Hepatocyte (in vitro differentiated cells): ENCODE measurements at regions not wholly inside any gene's neighbourhood (a gene's known extent, or its start where the extent isn't known, plus 50 kb on each side); places are given as distances from the start of the nearest gene placed in this dataset.

Source experiments
- DNase-seq: peaks from one replicate; pipeline ENCODE4 v3.0.0-alpha.2; 2016; ENCODE audit warnings: low spot score
- H2AFZ ChIP-seq: fragments of 200-600 bp; sonication (generic); 2 replicates; pipeline ENCODE4 v1.6.0; 2016; ENCODE audit warnings: antibody characterized with exemption, mild to moderate bottlenecking
- H3K27ac ChIP-seq: fragments of 200-600 bp; sonication (generic); 2 replicates; pipeline ENCODE4 v1.5.1; 2016; ENCODE audit warnings: mild to moderate bottlenecking
- H3K27me3 ChIP-seq: fragments of 200-600 bp; sonication (generic); 2 replicates; pipeline ENCODE4 v1.6.1; 2016
- H3K36me3 ChIP-seq: fragments of 200-600 bp; sonication (generic); replicated peaks from 2 replicates; pipeline ENCODE4 v1.5.1; 2016; ENCODE audit warnings: low read depth; ENCODE audit not compliant: insufficient read depth
- H3K4me1 ChIP-seq: fragments of 200-600 bp; sonication (generic); 2 replicates; pipeline ENCODE4 v1.5.1; 2016; ENCODE audit warnings: mild to moderate bottlenecking, moderate library complexity; ENCODE audit not compliant: insufficient read depth
- H3K4me2 ChIP-seq: fragments of 200-600 bp; sonication (generic); 2 replicates; pipeline ENCODE4 v1.6.0; 2016
- H3K4me3 ChIP-seq: fragments of 200-600 bp; sonication (generic); 2 replicates; pipeline ENCODE4 v1.5.1; 2016; ENCODE audit warnings: mild to moderate bottlenecking
- H3K79me2 ChIP-seq: fragments of 200-600 bp; sonication (generic); 2 replicates; pipeline ENCODE4 v1.6.0; 2017; ENCODE audit warnings: mild to moderate bottlenecking
- H3K9me2 ChIP-seq: fragments of 200-600 bp; sonication (generic); replicated peaks from 2 replicates; pipeline ENCODE4 v1.6.0; 2017; ENCODE audit warnings: mild to moderate bottlenecking; ENCODE audit not compliant: insufficient read depth
- H3K9me3 ChIP-seq: fragments of 200-600 bp; sonication (generic); 2 replicates; pipeline ENCODE4 v1.5.1; 2016; ENCODE audit warnings: low read depth, mild to moderate bottlenecking
- H4K20me1 ChIP-seq: fragments of 200-600 bp; sonication (generic); 2 replicates; pipeline ENCODE4 v1.6.0; 2016; ENCODE audit warnings: mild to moderate bottlenecking; ENCODE audit not compliant: insufficient read depth, poor library complexity, severe bottlenecking
- CTCF ChIP-seq: fragments of 200-600 bp; sonication (generic); IDR thresholded peaks from 2 replicates; pipeline ENCODE4 v1.5.1; 2016; ENCODE audit warnings: antibody characterized with exemption, mild to moderate bottlenecking; ENCODE audit not compliant: poor library complexity
- EZH2 ChIP-seq: fragments of 200-600 bp; sonication (generic); IDR thresholded peaks from 2 replicates; pipeline ENCODE4 v1.6.1; 2016; ENCODE audit warnings: antibody characterized with exemption, mild to moderate bottlenecking, borderline replicate concordance
- EZH2phosphoT487 ChIP-seq: fragments of 200-600 bp; sonication (generic); IDR thresholded peaks from one replicate; pipeline ENCODE4 v1.6.1; 2018; ENCODE audit warnings: antibody characterized with exemption, mild to moderate bottlenecking, low read depth, moderate library complexity; ENCODE audit not compliant: unreplicated experiment, severe bottlenecking
- whole genome bisulfite sequencing: methylation state at CpG from one replicate; pipeline ENCODE4 v1.1.6; 2016; ENCODE audit warnings: low lambda C conversion rate; ENCODE audit errors: missing lambda C conversion rate; 5-methylcytosine and 5-hydroxymethylcytosine counted together

- WGBS: 85% methylated on average over 6 of the region's 6 CpGs
- Histone ChIP-seq H3K79me2 (no peaks in the 10 kb centered on the region), H3K4me3 (no peak overlapping the region), H3K9me2 (no peaks in the 10 kb centered on the region), H3K4me1 (no peaks in the 10 kb centered on the region), H2AFZ (no peak overlapping the region), H3K36me3 (no peaks in the 10 kb centered on the region), H3K9me3 (no peaks in the 10 kb centered on the region), H3K4me2 (no peak overlapping the region), H3K27me3 (peaks cover 14% of the 10 kb centered on the region), H4K20me1 (no peaks in the 10 kb centered on the region), H3K27ac (no peak overlapping the region)
- TF ChIP-seq EZH2 (no peak), CTCF (no peak), EZH2phosphoT487 (no peak)
- no peak for DNase-seq
These were observed 201.6 kb downstream of the FOXA2 start for GRCh38 chr20:22382742-22383141.

GRCh38 chr20:22381812-22382416 is 202.5 kb downstream of the FOXA2 start:
- H4K20me1 ChIP-seq: no peaks in the 10 kb centered on the region
- WGBS: 62% methylated on average over 4 of the region's 4 CpGs
- no peaks in the 10 kb centered on the region for H3K36me3 ChIP-seq
- H2AFZ ChIP-seq: no peak overlapping the region
- no peaks in the 10 kb centered on the region for H3K9me3 ChIP-seq
- no peaks in the 10 kb centered on the region for H3K79me2 ChIP-seq
- no peaks in the 10 kb centered on the region for H3K4me1 ChIP-seq
- DNase-seq: no peak
- TF ChIP-seq EZH2phosphoT487 (no peak), CTCF (no peak), EZH2 (no peak)
- H3K4me2 ChIP-seq: no peak overlapping the region
- H3K27me3 ChIP-seq: peaks cover 9% of the 10 kb centered on the region
- H3K27ac ChIP-seq: no peak overlapping the region
- no peaks in the 10 kb centered on the region for H3K9me2 ChIP-seq
- no peak overlapping the region for H3K4me3 ChIP-seq

DNA sequence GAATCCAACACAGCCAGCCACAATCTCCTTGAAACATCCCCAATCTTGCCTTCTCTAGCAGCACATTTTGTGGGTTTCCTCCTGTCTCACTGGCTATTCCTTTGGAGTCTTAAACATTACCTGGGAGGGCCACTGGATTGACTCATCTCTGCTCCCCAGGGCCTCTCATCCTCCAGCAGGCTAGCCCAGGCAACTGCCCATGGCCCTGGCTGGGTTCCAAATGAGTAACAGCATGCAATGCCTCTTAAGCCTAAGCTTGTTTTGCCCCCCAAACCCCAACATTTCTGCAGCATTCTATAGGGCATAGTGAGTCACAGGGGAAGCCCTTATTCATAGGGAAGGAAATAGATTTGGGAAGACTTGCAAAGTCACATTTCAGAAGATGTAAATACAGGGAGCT is 204.9 kb downstream of the FOXA2 start:
- no peaks in the 10 kb centered on the region for H3K79me2 ChIP-seq
- no peaks in the 10 kb centered on the region for H3K27me3 ChIP-seq
- H4K20me1 ChIP-seq: no peaks in the 10 kb centered on the region
- no peak for DNase-seq
- H3K9me3 ChIP-seq: no peaks in the 10 kb centered on the region
- H3K27ac ChIP-seq: no peak overlapping the region
- no peaks in the 10 kb centered on the region for H3K36me3 ChIP-seq
- no peaks in the 10 kb centered on the region for H3K9me2 ChIP-seq
- no peak overlapping the region for H3K4me3 ChIP-seq
- H2AFZ ChIP-seq: no peak overlapping the region
- TF ChIP-seq EZH2phosphoT487: no peak
- no peak for TF ChIP-seq EZH2
- no peak for TF ChIP-seq CTCF
- no peaks in the 10 kb centered on the region for H3K4me1 ChIP-seq
- no peak overlapping the region for H3K4me2 ChIP-seq
